Lower leg skin (tissue), 3 donors: ENCODE measurements at regions not wholly inside any gene's neighbourhood (a gene's known extent, or its start where the extent isn't known, plus 50 kb on each side); places are given as distances from the start of the nearest gene placed in this dataset.

Source experiments
- POLR2A ChIP-seq, 2 donors: fragments of 450-650 bp; IDR thresholded peaks; one replicate each; pipeline ENCODE4 v1.6.1; 2016 to 2017; ENCODE audit warnings: antibody characterized with exemption in 2 of 2, mild to moderate bottlenecking in 1 of 2, moderate library complexity in 1 of 2
- TF ChIP-seq, protein P1 (sequence below), 3 donors: fragments of 450-650 bp; IDR thresholded peaks; one replicate each; pipeline ENCODE4 v1.5.1; 2016; ENCODE audit warnings: antibody characterized with exemption in 3 of 3, mild to moderate bottlenecking in 3 of 3, moderate library complexity in 2 of 3

DNA sequence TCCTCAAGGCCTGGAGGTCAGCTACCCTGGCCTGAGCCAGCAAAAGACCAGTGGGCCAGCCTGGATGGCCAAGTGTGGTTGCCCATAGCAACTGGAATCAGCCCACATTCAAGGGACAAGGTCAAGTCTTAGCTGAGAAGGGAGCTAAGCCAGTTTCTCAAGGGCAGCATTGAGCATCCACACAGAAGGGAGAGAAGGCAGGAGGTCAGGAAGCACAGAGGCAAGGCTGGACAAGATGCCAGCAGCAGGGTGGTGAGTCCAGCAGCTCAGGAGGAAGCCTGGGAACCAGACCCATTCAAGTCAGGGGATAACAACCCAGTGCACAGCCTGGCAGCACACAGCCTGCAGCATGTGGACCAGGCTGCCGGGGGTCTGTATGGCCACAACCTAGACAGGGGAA lies 54.0 kb upstream of the ZMIZ1 start:
- TF ChIP-seq POLR2A (IDR thresholded peaks at IDR 0.05) = no peak
- TF ChIP-seq, protein P1, sequence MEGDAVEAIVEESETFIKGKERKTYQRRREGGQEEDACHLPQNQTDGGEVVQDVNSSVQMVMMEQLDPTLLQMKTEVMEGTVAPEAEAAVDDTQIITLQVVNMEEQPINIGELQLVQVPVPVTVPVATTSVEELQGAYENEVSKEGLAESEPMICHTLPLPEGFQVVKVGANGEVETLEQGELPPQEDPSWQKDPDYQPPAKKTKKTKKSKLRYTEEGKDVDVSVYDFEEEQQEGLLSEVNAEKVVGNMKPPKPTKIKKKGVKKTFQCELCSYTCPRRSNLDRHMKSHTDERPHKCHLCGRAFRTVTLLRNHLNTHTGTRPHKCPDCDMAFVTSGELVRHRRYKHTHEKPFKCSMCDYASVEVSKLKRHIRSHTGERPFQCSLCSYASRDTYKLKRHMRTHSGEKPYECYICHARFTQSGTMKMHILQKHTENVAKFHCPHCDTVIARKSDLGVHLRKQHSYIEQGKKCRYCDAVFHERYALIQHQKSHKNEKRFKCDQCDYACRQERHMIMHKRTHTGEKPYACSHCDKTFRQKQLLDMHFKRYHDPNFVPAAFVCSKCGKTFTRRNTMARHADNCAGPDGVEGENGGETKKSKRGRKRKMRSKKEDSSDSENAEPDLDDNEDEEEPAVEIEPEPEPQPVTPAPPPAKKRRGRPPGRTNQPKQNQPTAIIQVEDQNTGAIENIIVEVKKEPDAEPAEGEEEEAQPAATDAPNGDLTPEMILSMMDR (IDR thresholded peaks at IDR 0.05) = no peak
